SK-N-SH (cell line): ENCODE measurements at regions not wholly inside any gene's neighbourhood (a gene's known extent, or its start where the extent isn't known, plus 50 kb on each side); places are given as distances from the start of the nearest gene placed in this dataset.

ENCODE experiments used
- POLR2AphosphoS5 ChIP-seq: IDR thresholded peaks from 2 replicates; pipeline ENCODE4 v1.6.1; 2012; ENCODE audit warnings: low read depth, low read length
- TEAD4 ChIP-seq: IDR thresholded peaks from 2 replicates; pipeline ENCODE4 v1.4.0; 2012; ENCODE audit warnings: mild to moderate bottlenecking, borderline replicate concordance; ENCODE audit not compliant: insufficient read depth

GRCh38 chr2:176818076-176818475 is 394.5 kb upstream of the HNRNPA3 start:
- TF ChIP-seq TEAD4 (no peak), POLR2AphosphoS5 (no peak)
